Heart left ventricle (tissue), 13 donors: ENCODE measurements at regions not wholly inside any gene's neighbourhood (a gene's known extent, or its start where the extent isn't known, plus 50 kb on each side); places are given as distances from the start of the nearest gene placed in this dataset.

Experiments
- CTCF ChIP-seq, 12 donors: fragments of 200-600 bp; sonication (generic) in 4 of 12; IDR thresholded peaks; one replicate each; pipeline versions ENCODE4 v1.5.0 to v1.8.0; 2018 to 2022; ENCODE audit warnings: antibody characterized with exemption in 12 of 12, mild to moderate bottlenecking in 5 of 12
- POLR2A ChIP-seq, 2 donors: fragments of 450-650 bp; IDR thresholded peaks; one replicate each; pipeline ENCODE4 v1.6.1; 2017; ENCODE audit warnings: antibody characterized with exemption in 2 of 2, mild to moderate bottlenecking in 2 of 2, moderate library complexity in 2 of 2
- donor health status: ischemic (EF 13 %, LVEDD 7.1; RV severe dilation, severe dysfunction).
- donor health status: DM: no; HTN: yes; CAD: no.
- donor health status: DM: no; HTN: no; CAD: no.
- donor health status: ischemic (EF 25% LVEDD 6.9; RV normal size, moderate dysfunction).
- donor health status: ischemic (EF 25% LVEDD 5.7; RV mildly dilated, moderate dysfunction).
- donor health status: ischemic (EF 35%, LVEDD 5.7; RV mildly dilated, moderate dysfunction).
- donor health status: nonischemic (EF 11% LVEDD 7.7; RV severe dilation, severe dysfunction).
- donor health status: DM: yes; HTN: yes; CAD: no.
- donor health status: PGD.
- donor health status: ischemic (EF 29% LVEDD 5.4; RV normal size, mild dysfunction).
- donor health status: nonischemic (EF 23%, LVEDD 6.1; RV moderate dilation, normal function).

- TF ChIP-seq POLR2A (IDR thresholded peaks at IDR 0.05) = no peak
- TF ChIP-seq CTCF (IDR thresholded peaks at IDR 0.05) = no peak
Measured at GRCh38 chr3:118803096-118803476, 231.6 kb downstream of the IGSF11 start.
